ENCODE measurements at regions not wholly inside any gene's neighbourhood (a gene's known extent, or its start where the extent isn't known, plus 50 kb on each side); places are given as distances from the start of the nearest gene placed in this dataset.

DNA sequence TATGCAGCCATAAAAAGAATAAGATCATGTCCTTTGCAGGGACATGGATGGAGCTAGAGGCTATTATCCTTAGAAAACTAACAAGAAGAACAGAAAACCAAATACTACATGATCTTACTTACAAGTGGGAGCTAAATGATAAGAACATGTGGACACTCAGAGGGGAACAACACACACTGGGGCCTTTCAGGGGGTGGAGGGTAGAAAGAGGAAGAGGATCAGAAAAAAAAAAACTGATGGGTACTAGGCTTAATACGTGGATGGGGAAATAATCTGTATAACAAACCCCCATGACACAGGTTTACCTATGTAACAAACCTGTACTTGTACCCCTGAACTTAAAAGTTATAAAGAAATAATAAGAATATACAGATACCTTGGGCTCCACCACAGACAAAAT lies 514.2 kb downstream of the ARL4A start:
- TF ChIP-seq ZNF274 (IDR thresholded peaks at IDR 0.05; ENCODE audit: low read depth, low read length) (no peak), SUZ12 (IDR thresholded peaks at IDR 0.05; ENCODE audit: extremely low read depth, insufficient read depth, insufficient read length) (no peak), YY1 (IDR thresholded peaks at IDR 0.05; ENCODE audit: insufficient read depth, insufficient read length) (no peak)
